Small intestine (tissue), 7 donors: ENCODE measurements at regions not wholly inside any gene's neighbourhood (a gene's known extent, or its start where the extent isn't known, plus 50 kb on each side); places are given as distances from the start of the nearest gene placed in this dataset.
"Not testable (repeated sequence)": the region's sequence is repeated elsewhere in the genome, so short reads cannot be mapped to it uniquely, and the experiment has no call there.

Experiments used
- DNase-seq, 2 donors: peaks; one replicate each; pipeline versions ENCODE4 v3.0.0 to v3.0.0-alpha.2; 2013
- FAIRE-seq: peaks from 2 replicates; lab custom pipeline; 2012; peaks lifted over from hg19 to GRCh38; lab: Jason Lieb, UNC
- H3K27ac ChIP-seq, 3 donors: one replicate each; pipeline ENCODE4 v1.5.1; 2013; ENCODE audit warnings: low read length in 2 of 3, mild to moderate bottlenecking in 2 of 3, control low read depth in 1 of 3, inconsistent platforms in 1 of 3, low read depth in 1 of 3, moderate library complexity in 1 of 3
- H3K27me3 ChIP-seq, 3 donors: one replicate each; pipeline ENCODE4 v1.6.1; 2013; ENCODE audit warnings: low read length in 3 of 3, inconsistent platforms in 1 of 3; ENCODE audit not compliant: control insufficient read depth in 3 of 3, insufficient read depth in 3 of 3
- H3K36me3 ChIP-seq, 3 donors: one replicate each; pipeline ENCODE4 v1.6.1; 2013; ENCODE audit warnings: low read length in 3 of 3, inconsistent platforms in 1 of 3, low read depth in 1 of 3, mild to moderate bottlenecking in 1 of 3, moderate library complexity in 1 of 3; ENCODE audit not compliant: control insufficient read depth in 3 of 3, insufficient read depth in 2 of 3
- H3K4me1 ChIP-seq, 3 donors: one replicate each; pipeline ENCODE4 v1.6.1; 2013; ENCODE audit warnings: low read length in 2 of 3, inconsistent platforms in 1 of 3, low read depth in 1 of 3, mild to moderate bottlenecking in 1 of 3, moderate library complexity in 1 of 3; ENCODE audit not compliant: control insufficient read depth in 3 of 3, insufficient read depth in 2 of 3
- H3K4me3 ChIP-seq, 3 donors: one replicate each; pipeline ENCODE4 v1.5.1; 2013; ENCODE audit warnings: low read length in 3 of 3, control low read depth in 1 of 3, inconsistent platforms in 1 of 3, low read depth in 1 of 3, mild to moderate bottlenecking in 1 of 3, moderate library complexity in 1 of 3
- H3K9me3 ChIP-seq, 2 donors: one replicate each; pipeline ENCODE4 v1.6.1; 2013; ENCODE audit warnings: low read depth in 1 of 2, low read length in 1 of 2; ENCODE audit not compliant: control insufficient read depth in 2 of 2, insufficient read depth in 1 of 2
- WGBS, 3 donors: extraction: QIAGEN DNeasy Blood & Tissue Kit; methylation state at CpG; one replicate each; pipeline ENCODE4 v1.1.7; 2013; 5-methylcytosine and 5-hydroxymethylcytosine counted together
- donor health status: healthy with polysubstance abuse.
- donor health status: control.
- donor health status: control.
- donor health status: Bipolar disorder and iron deficiency.
- donor health status: healthy.

- Histone ChIP-seq H3K27me3 (no peaks in the 10 kb centered on the region), H3K4me1 (no peaks in the 10 kb centered on the region), H3K9me3 (no peaks in the 10 kb centered on the region), H3K36me3 (no peaks in the 10 kb centered on the region), H3K4me3 (no peak overlapping the region), H3K27ac (no peak overlapping the region)
- no peak for FAIRE-seq
- WGBS, 3 donors: 41 to 74% (median 49%) methylated on average over 2 of the region's 2 CpGs
- no peak for DNase-seq
These were observed 102.5 kb downstream of the LUZP4 start for GRCh38 chrX:115392031-115392430.

GRCh38 chrX:115392871-115393270, 103.4 kb downstream of the LUZP4 start:
- 82 to 87% (median 83%) methylated on average over 1 of the region's 1 CpG for WGBS, 3 donors
- no peaks in the 10 kb centered on the region for H3K27me3 ChIP-seq
- no peak for DNase-seq
- no peak overlapping the region for H3K27ac ChIP-seq
- FAIRE-seq: no peak
- H3K36me3 ChIP-seq: no peaks in the 10 kb centered on the region
- H3K4me1 ChIP-seq: no peaks in the 10 kb centered on the region
- H3K4me3 ChIP-seq: no peak overlapping the region
- H3K9me3 ChIP-seq: no peaks in the 10 kb centered on the region

GRCh38 chrX:115393271-115393670, 103.8 kb downstream of the LUZP4 start:
- no peaks in the 10 kb centered on the region for H3K36me3 ChIP-seq
- no peak overlapping the region for H3K27ac ChIP-seq
- DNase-seq (no peak), FAIRE-seq (no peak)
- H3K27me3 ChIP-seq: no peaks in the 10 kb centered on the region
- H3K9me3 ChIP-seq: no peaks in the 10 kb centered on the region
- H3K4me3 ChIP-seq: no peak overlapping the region
- H3K4me1 ChIP-seq: no peaks in the 10 kb centered on the region
- 56 to 82% (median 64%) methylated on average over 1 of the region's 1 CpG for WGBS, 3 donors

GRCh38 chrX:115394806-115395205, 105.3 kb downstream of the LUZP4 start:
- H3K4me1 ChIP-seq, H3K27me3 ChIP-seq, DNase-seq, FAIRE-seq, H3K4me3 ChIP-seq, H3K36me3 ChIP-seq, H3K9me3 ChIP-seq, H3K27ac ChIP-seq: not testable (repeated sequence)
- 78 to 85% (median 80%) methylated on average over 4 of the region's 4 CpGs for WGBS, 3 donors

GRCh38 chrX:115399306-115399705, 109.8 kb downstream of the LUZP4 start:
- no peaks in the 10 kb centered on the region for H3K4me1 ChIP-seq
- no peak for FAIRE-seq
- no peaks in the 10 kb centered on the region for H3K9me3 ChIP-seq
- H3K27me3 ChIP-seq: no peaks in the 10 kb centered on the region
- no peaks in the 10 kb centered on the region for H3K36me3 ChIP-seq
- no peak overlapping the region for H3K27ac ChIP-seq
- WGBS, 3 donors: 76 to 91% (median 79%) methylated on average over 2 of the region's 2 CpGs
- DNase-seq: no peak
- H3K4me3 ChIP-seq: no peak overlapping the region

GRCh38 chrX:115400960-115401359, 111.4 kb downstream of the LUZP4 start:
- FAIRE-seq: no peak
- DNase-seq: no peak
- Histone ChIP-seq H3K27ac (no peak overlapping the region), H3K36me3 (no peaks in the 10 kb centered on the region), H3K27me3 (no peaks in the 10 kb centered on the region), H3K4me1 (no peaks in the 10 kb centered on the region), H3K9me3 (no peaks in the 10 kb centered on the region), H3K4me3 (no peak overlapping the region)
- 90 to 94% (median 93%) methylated on average over 3 of the region's 3 CpGs for WGBS, 3 donors

GRCh38 chrX:115402299-115402698, 112.8 kb downstream of the LUZP4 start:
- no peaks in the 10 kb centered on the region for H3K27me3 ChIP-seq
- no peak overlapping the region for H3K27ac ChIP-seq
- H3K9me3 ChIP-seq: no peaks in the 10 kb centered on the region
- no peak for DNase-seq
- H3K36me3 ChIP-seq: no peaks in the 10 kb centered on the region
- H3K4me3 ChIP-seq: no peak overlapping the region
- no peaks in the 10 kb centered on the region for H3K4me1 ChIP-seq
- WGBS, 3 donors: 30 to 72% (median 45%) methylated on average over 2 of the region's 2 CpGs
- FAIRE-seq: no peak

GRCh38 chrX:115408771-115409400, 119.4 kb downstream of the LUZP4 start:
- DNase-seq: no peak
- FAIRE-seq: no peak
- H3K36me3 ChIP-seq: no peaks in the 10 kb centered on the region

GRCh38 chrX:115409551-115409950, 120.0 kb downstream of the LUZP4 start:
- DNase-seq (no peak), FAIRE-seq (no peak)
- Histone ChIP-seq H3K4me3 (no peak overlapping the region), H3K27me3 (no peaks in the 10 kb centered on the region), H3K9me3 (no peaks in the 10 kb centered on the region), H3K4me1 (no peaks in the 10 kb centered on the region), H3K36me3 (no peaks in the 10 kb centered on the region), H3K27ac (no peak overlapping the region)
- WGBS, 3 donors: 6 to 36% (median 20%) methylated on average over 1 of the region's 1 CpG

More at GRCh38 chrX:115408771-115409400, 119.4 kb downstream of the LUZP4 start:
- 44 to 63% (median 62%) methylated on average over 2 of the region's 2 CpGs for WGBS, 3 donors
- H3K4me1 ChIP-seq: no peaks in the 10 kb centered on the region
- no peaks in the 10 kb centered on the region for H3K9me3 ChIP-seq
- H3K27ac ChIP-seq: no peak overlapping the region
- H3K4me3 ChIP-seq: no peak overlapping the region
- no peaks in the 10 kb centered on the region for H3K27me3 ChIP-seq
